Testis (tissue), 2 donors: ENCODE measurements at regions not wholly inside any gene's neighbourhood (a gene's known extent, or its start where the extent isn't known, plus 50 kb on each side); places are given as distances from the start of the nearest gene placed in this dataset.

ENCODE experiments used
- DNase-seq: peaks from one replicate; pipeline ENCODE4 v3.0.0-alpha.2; 2019
- H3K27ac ChIP-seq, 2 donors: fragments of 200-600 bp; sonication (generic); one replicate each; pipeline ENCODE4 v1.5.1; 2019
- H3K27me3 ChIP-seq: fragments of 200-600 bp; sonication (generic); one replicate; pipeline ENCODE4 v1.5.1; 2019
- H3K36me3 ChIP-seq: fragments of 200-600 bp; sonication (generic); one replicate; pipeline ENCODE4 v1.5.1; 2017; ENCODE audit warnings: low read depth; ENCODE audit errors: missing control alignments
- H3K4me1 ChIP-seq: fragments of 200-600 bp; sonication (generic); one replicate; pipeline ENCODE4 v1.5.1; 2019
- H3K4me3 ChIP-seq, 2 donors: fragments of 200-600 bp; sonication (generic); one replicate each; pipeline ENCODE4 v1.5.1; 2017 to 2019
- H3K9me3 ChIP-seq: fragments of 200-600 bp; sonication (generic); one replicate; pipeline ENCODE4 v1.5.1; 2017
- CTCF ChIP-seq, 3 experiments: fragments of 450-650 bp in 2 of 3; fragments of 200-600 bp in 1 of 3; sonication (generic) in 1 of 3; IDR thresholded peaks; one replicate each; pipeline ENCODE4 v1.5.1; 2016 to 2019; ENCODE audit warnings: antibody characterized with exemption in 3 of 3, mild to moderate bottlenecking in 2 of 3, moderate library complexity in 1 of 3
- POLR2A ChIP-seq: fragments of 450-650 bp; IDR thresholded peaks from one replicate; pipeline ENCODE4 v1.6.1; 2017; ENCODE audit warnings: antibody characterized with exemption, mild to moderate bottlenecking, moderate library complexity
- WGBS, 2 donors: methylation state at CpG; one replicate each; pipeline ENCODE4 v1.1.5; 2018; 5-methylcytosine and 5-hydroxymethylcytosine counted together
- intact Hi-C: fragments of 100-400 bp; cut with DNase I; formaldehyde crosslinking; loops from one replicate; pipeline ENCODE4 v1.15.1; 2023; ENCODE audit warnings: low total_unique reads
- small RNA-seq, 2 donors: library from RNA; depleted of rRNA; stranded (forward); fragments of <200 nt; gene quantifications; one replicate each; pipeline ENCODE3, GENCODE V24; 2016

GRCh38 chr5:156274453-156274852, 52.5 kb upstream of the SGCD start:
- H3K4me3 ChIP-seq, result no peak overlapping the region
- no peak for DNase-seq
- WGBS, 2 donors, result 83 to 95% methylated on average over 1 of the region's 1 CpG
- TF ChIP-seq POLR2A (no peak), CTCF (IDR thresholded peaks at IDR 0.05) (no peak)
- no peaks in the 10 kb centered on the region for H3K9me3 ChIP-seq
- intact Hi-C loops, result no loop called here
- no peaks in the 10 kb centered on the region for H3K36me3 ChIP-seq
- H3K4me1 ChIP-seq, result no peaks in the 10 kb centered on the region
- H3K27ac ChIP-seq, result no peak overlapping the region
- no peaks in the 10 kb centered on the region for H3K27me3 ChIP-seq

Small RNA genes lying in the stretch of these regions (small RNA-seq; reads per million reads assigned to genes)
- 0 reads per million in 2 donors for gene RNA5SP199
